Effector memory CD4-positive, alpha-beta T cell (primary cell): ENCODE measurements at regions not wholly inside any gene's neighbourhood (a gene's known extent, or its start where the extent isn't known, plus 50 kb on each side); places are given as distances from the start of the nearest gene placed in this dataset.
"Not testable (repeated sequence)": the region's sequence is repeated elsewhere in the genome, so short reads cannot be mapped to it uniquely, and the experiment has no call there.

ENCODE experiments used
- DNase-seq, 3 donors: peaks; one replicate each; pipeline ENCODE4 v3.0.0-alpha.2; 2020
- H3K27ac ChIP-seq: 2 replicates; pipeline ENCODE4 v1.7.0; 2013; ENCODE audit warnings: mild to moderate bottlenecking, low read length, moderate library complexity; ENCODE audit not compliant: insufficient read depth, poor library complexity, severe bottlenecking
- H3K27me3 ChIP-seq: replicated peaks from 2 replicates; pipeline ENCODE4 v1.7.0; 2013; ENCODE audit warnings: mild to moderate bottlenecking, low read length; ENCODE audit not compliant: insufficient read depth, control insufficient read depth, poor library complexity, severe bottlenecking
- H3K36me3 ChIP-seq: 2 replicates; pipeline ENCODE4 v1.7.0; 2013; ENCODE audit warnings: mild to moderate bottlenecking, low read length, moderate library complexity; ENCODE audit not compliant: control insufficient read depth, insufficient read depth
- H3K4me1 ChIP-seq: 2 replicates; pipeline ENCODE4 v1.7.0; 2013; ENCODE audit warnings: low read length, mild to moderate bottlenecking; ENCODE audit not compliant: control insufficient read depth, insufficient read depth, poor library complexity, severe bottlenecking
- H3K4me3 ChIP-seq: 2 replicates; pipeline ENCODE4 v1.7.0; 2013; ENCODE audit warnings: low read length, low read depth, mild to moderate bottlenecking; ENCODE audit not compliant: insufficient read depth, poor library complexity, severe bottlenecking
- H3K9me3 ChIP-seq: 2 replicates; pipeline ENCODE4 v1.7.0; 2013; ENCODE audit warnings: mild to moderate bottlenecking, low read length, moderate library complexity; ENCODE audit not compliant: control insufficient read depth

- Histone ChIP-seq H3K4me1 (no peaks in the 10 kb centered on the region), H3K36me3 (no peaks in the 10 kb centered on the region), H3K4me3 (no peak overlapping the region), H3K27me3 (no peaks in the 10 kb centered on the region), H3K9me3 (no peaks in the 10 kb centered on the region), H3K27ac (no peak overlapping the region)
- DNase-seq = no peak
Measured at GRCh38 chr4:128548381-128548780, 260.8 kb upstream of the PGRMC2 start.

GRCh38 chr4:128544272-128544671 is 256.7 kb upstream of the PGRMC2 start:
- Histone ChIP-seq H3K9me3 (no peaks in the 10 kb centered on the region), H3K27ac (no peak overlapping the region), H3K4me3 (no peak overlapping the region), H3K27me3 (no peaks in the 10 kb centered on the region), H3K4me1 (no peaks in the 10 kb centered on the region), H3K36me3 (no peaks in the 10 kb centered on the region)
- no peak for DNase-seq

GRCh38 chr4:128543696-128544095 is 256.1 kb upstream of the PGRMC2 start:
- Histone ChIP-seq H3K36me3 (no peaks in the 10 kb centered on the region), H3K4me3 (no peak overlapping the region), H3K9me3 (no peaks in the 10 kb centered on the region), H3K4me1 (no peaks in the 10 kb centered on the region), H3K27ac (no peak overlapping the region), H3K27me3 (no peaks in the 10 kb centered on the region)
- DNase-seq = no peak

- H3K36me3 ChIP-seq = no peaks in the 10 kb centered on the region
- H3K4me3 ChIP-seq = no peak overlapping the region
- DNase-seq = no peak
- H3K9me3 ChIP-seq = no peaks in the 10 kb centered on the region
- H3K27me3 ChIP-seq = no peaks in the 10 kb centered on the region
- no peak overlapping the region for H3K27ac ChIP-seq
- no peaks in the 10 kb centered on the region for H3K4me1 ChIP-seq
Measured at GRCh38 chr4:128542047-128542446, 254.4 kb upstream of the PGRMC2 start.

- H3K27ac ChIP-seq = no peak overlapping the region
- no peaks in the 10 kb centered on the region for H3K27me3 ChIP-seq
- no peaks in the 10 kb centered on the region for H3K4me1 ChIP-seq
- no peak for DNase-seq
- H3K4me3 ChIP-seq = no peak overlapping the region
- H3K9me3 ChIP-seq = no peaks in the 10 kb centered on the region
- H3K36me3 ChIP-seq = no peaks in the 10 kb centered on the region
Measured at GRCh38 chr4:128540122-128540521, 252.5 kb upstream of the PGRMC2 start.

GRCh38 chr4:128538111-128538882 is 250.7 kb upstream of the PGRMC2 start:
- Histone ChIP-seq H3K36me3 (no peaks in the 10 kb centered on the region), H3K27ac (no peak overlapping the region), H3K9me3 (no peaks in the 10 kb centered on the region), H3K4me1 (no peaks in the 10 kb centered on the region), H3K27me3 (no peaks in the 10 kb centered on the region), H3K4me3 (no peak overlapping the region)
- DNase-seq = no peak

GRCh38 chr4:128536746-128537145 is 249.1 kb upstream of the PGRMC2 start:
- Histone ChIP-seq H3K4me3 (no peak overlapping the region), H3K9me3 (no peaks in the 10 kb centered on the region), H3K4me1 (no peaks in the 10 kb centered on the region), H3K27ac (no peak overlapping the region), H3K27me3 (no peaks in the 10 kb centered on the region), H3K36me3 (no peaks in the 10 kb centered on the region)
- DNase-seq = no peak

GRCh38 chr4:128535510-128535909 is 247.9 kb upstream of the PGRMC2 start:
- H3K4me1 ChIP-seq, DNase-seq: not testable (repeated sequence)

GRCh38 chr4:128528793-128529553 is 241.4 kb upstream of the PGRMC2 start:
- H3K4me3 ChIP-seq = no peak overlapping the region
- DNase-seq = no peak
- H3K4me1 ChIP-seq = no peaks in the 10 kb centered on the region
- H3K27ac ChIP-seq = no peak overlapping the region
- no peaks in the 10 kb centered on the region for H3K27me3 ChIP-seq
- H3K36me3 ChIP-seq = no peaks in the 10 kb centered on the region
- H3K9me3 ChIP-seq = no peaks in the 10 kb centered on the region

More at GRCh38 chr4:128535510-128535909, 247.9 kb upstream of the PGRMC2 start:
- not testable (repeated sequence) for H3K27me3 ChIP-seq, H3K4me3 ChIP-seq, H3K27ac ChIP-seq, H3K9me3 ChIP-seq, H3K36me3 ChIP-seq

GRCh38 chr4:128527946-128528576 is 240.4 kb upstream of the PGRMC2 start:
- Histone ChIP-seq H3K9me3 (no peaks in the 10 kb centered on the region), H3K4me1 (no peaks in the 10 kb centered on the region), H3K36me3 (no peaks in the 10 kb centered on the region), H3K4me3 (no peak overlapping the region), H3K27ac (no peak overlapping the region), H3K27me3 (no peaks in the 10 kb centered on the region)
- no peak for DNase-seq
